ENCODE measurements at regions not wholly inside any gene's neighbourhood (a gene's known extent, or its start where the extent isn't known, plus 50 kb on each side); places are given as distances from the start of the nearest gene placed in this dataset.

DNA sequence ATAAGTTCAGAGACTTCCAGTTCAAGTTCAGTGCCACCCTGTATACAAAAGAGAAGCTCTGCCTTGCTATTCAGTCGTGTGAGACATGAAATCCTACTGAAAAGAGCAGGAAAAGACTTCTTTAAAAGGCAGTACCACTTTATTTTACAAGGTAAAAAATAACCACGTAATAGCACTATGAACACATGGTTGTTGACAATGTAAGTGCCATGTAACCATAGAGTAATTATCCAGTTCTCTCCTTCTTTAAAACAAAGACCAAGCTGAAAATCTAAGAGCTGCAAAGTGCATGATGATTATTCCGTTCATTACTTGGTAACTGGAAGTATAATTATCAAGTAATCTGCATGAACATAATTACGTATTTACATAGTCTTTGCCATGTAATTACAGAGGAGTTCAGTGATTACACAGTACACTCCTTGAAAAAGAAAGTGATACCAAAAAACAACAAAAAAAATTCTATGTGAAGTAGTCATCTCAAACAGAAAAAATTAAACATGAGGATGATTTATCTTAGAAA, 288.7 kb downstream of the EFNB2 start:
- no peaks in the 10 kb centered on the region for H3K4me1 ChIP-seq
- TF ChIP-seq, protein P1, sequence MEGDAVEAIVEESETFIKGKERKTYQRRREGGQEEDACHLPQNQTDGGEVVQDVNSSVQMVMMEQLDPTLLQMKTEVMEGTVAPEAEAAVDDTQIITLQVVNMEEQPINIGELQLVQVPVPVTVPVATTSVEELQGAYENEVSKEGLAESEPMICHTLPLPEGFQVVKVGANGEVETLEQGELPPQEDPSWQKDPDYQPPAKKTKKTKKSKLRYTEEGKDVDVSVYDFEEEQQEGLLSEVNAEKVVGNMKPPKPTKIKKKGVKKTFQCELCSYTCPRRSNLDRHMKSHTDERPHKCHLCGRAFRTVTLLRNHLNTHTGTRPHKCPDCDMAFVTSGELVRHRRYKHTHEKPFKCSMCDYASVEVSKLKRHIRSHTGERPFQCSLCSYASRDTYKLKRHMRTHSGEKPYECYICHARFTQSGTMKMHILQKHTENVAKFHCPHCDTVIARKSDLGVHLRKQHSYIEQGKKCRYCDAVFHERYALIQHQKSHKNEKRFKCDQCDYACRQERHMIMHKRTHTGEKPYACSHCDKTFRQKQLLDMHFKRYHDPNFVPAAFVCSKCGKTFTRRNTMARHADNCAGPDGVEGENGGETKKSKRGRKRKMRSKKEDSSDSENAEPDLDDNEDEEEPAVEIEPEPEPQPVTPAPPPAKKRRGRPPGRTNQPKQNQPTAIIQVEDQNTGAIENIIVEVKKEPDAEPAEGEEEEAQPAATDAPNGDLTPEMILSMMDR (IDR thresholded peaks at IDR 0.05; ENCODE audit: borderline replicate concordance): no peak
- H3K9me3 ChIP-seq (replicated peaks): no peaks in the 10 kb centered on the region
- H3K27ac ChIP-seq (replicated peaks): no peak overlapping the region
- intact Hi-C loops (cut with micrococcal nuclease): no loop called here
- no peak overlapping the region for H3K4me3 ChIP-seq
- no peak for DNase-seq
- H3K27me3 ChIP-seq (ENCODE audit: low read depth): peaks cover 26% of the 10 kb centered on the region
- H3K36me3 ChIP-seq: no peaks in the 10 kb centered on the region

GRCh38 chr13:106246242-106246641, 289.2 kb downstream of the EFNB2 start:
- H3K27ac ChIP-seq (replicated peaks): no peak overlapping the region
- no peak for DNase-seq
- H3K9me3 ChIP-seq (replicated peaks): no peaks in the 10 kb centered on the region
- TF ChIP-seq, protein P1 (IDR thresholded peaks at IDR 0.05; ENCODE audit: borderline replicate concordance): no peak
- intact Hi-C loops (cut with micrococcal nuclease): no loop called here
- no peak overlapping the region for H3K4me3 ChIP-seq
- no peaks in the 10 kb centered on the region for H3K36me3 ChIP-seq
- peaks cover 31% of the 10 kb centered on the region for H3K27me3 ChIP-seq (ENCODE audit: low read depth)
- H3K4me1 ChIP-seq: no peaks in the 10 kb centered on the region

GRCh38 chr13:106243011-106243565, 292.4 kb downstream of the EFNB2 start:
- Histone ChIP-seq H3K9me3 (replicated peaks) (no peaks in the 10 kb centered on the region), H3K4me3 (no peak overlapping the region), H3K36me3 (no peaks in the 10 kb centered on the region), H3K27ac (replicated peaks) (no peak overlapping the region), H3K27me3 (ENCODE audit: low read depth) (peaks cover 54% of the 10 kb centered on the region), H3K4me1 (no peaks in the 10 kb centered on the region)
- intact Hi-C loops (cut with micrococcal nuclease): no loop called here
- TF ChIP-seq, protein P1 (IDR thresholded peaks at IDR 0.05; ENCODE audit: borderline replicate concordance): no peak
- DNase-seq: no peak

GRCh38 chr13:106241974-106242953, 293.2 kb downstream of the EFNB2 start:
- no peaks in the 10 kb centered on the region for H3K9me3 ChIP-seq (replicated peaks)
- intact Hi-C loops (cut with micrococcal nuclease): no loop called here
- H3K4me1 ChIP-seq: no peaks in the 10 kb centered on the region
- peaks cover 60% of the 10 kb centered on the region for H3K27me3 ChIP-seq (ENCODE audit: low read depth)
- no peaks in the 10 kb centered on the region for H3K36me3 ChIP-seq
- H3K27ac ChIP-seq (replicated peaks): no peak overlapping the region
- DNase-seq: no peak
- H3K4me3 ChIP-seq: no peak overlapping the region
- TF ChIP-seq, protein P1 (IDR thresholded peaks at IDR 0.05; ENCODE audit: borderline replicate concordance): no peak

DNA sequence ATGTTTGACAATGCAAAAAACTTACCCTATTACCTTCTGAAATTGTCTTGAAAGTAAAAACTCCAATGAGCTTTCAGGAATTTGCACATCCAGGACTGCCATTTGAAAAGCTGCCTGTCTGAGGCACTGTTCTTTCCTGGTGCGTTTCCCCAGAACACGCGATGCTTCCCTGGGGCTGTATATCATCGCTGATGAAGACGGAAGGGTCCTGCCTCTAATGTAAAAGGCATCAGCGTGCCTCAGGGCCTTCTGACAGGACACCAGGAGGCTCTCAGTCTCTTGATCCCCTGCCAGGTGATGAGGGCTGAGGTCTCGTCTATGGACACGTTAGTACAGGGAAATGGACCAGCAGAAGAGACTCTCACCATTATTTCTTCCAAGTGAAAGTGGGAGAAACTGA, 296.8 kb downstream of the EFNB2 start:
- Histone ChIP-seq H3K4me3 (no peak overlapping the region), H3K27ac (replicated peaks) (no peak overlapping the region), H3K4me1 (no peaks in the 10 kb centered on the region), H3K27me3 (ENCODE audit: low read depth) (peaks cover 77% of the 10 kb centered on the region), H3K9me3 (replicated peaks) (no peaks in the 10 kb centered on the region), H3K36me3 (no peaks in the 10 kb centered on the region)
- intact Hi-C loops (cut with micrococcal nuclease): no loop called here
- no peak for DNase-seq
- TF ChIP-seq, protein P1 (IDR thresholded peaks at IDR 0.05; ENCODE audit: borderline replicate concordance): no peak
